Spleen (tissue), 11 donors: ENCODE measurements at regions not wholly inside any gene's neighbourhood (a gene's known extent, or its start where the extent isn't known, plus 50 kb on each side); places are given as distances from the start of the nearest gene placed in this dataset.

Source experiments
- DNase-seq: peaks from one replicate; pipeline ENCODE4 v3.0.0-alpha.2; 2020
- H3K27ac ChIP-seq, 8 donors: fragments of 200-600 bp; sonication (generic) in 7 of 8; 1 replicate in 4 of 8; 2 replicates in 4 of 8; pipeline versions ENCODE4 v1.5.0 to v1.8.0; 2016 to 2021; ENCODE audit warnings: inconsistent platforms in 4 of 8, mild to moderate bottlenecking in 4 of 8, moderate library complexity in 1 of 8
- H3K27me3 ChIP-seq, 7 donors: fragments of 200-600 bp; sonication (generic) in 6 of 7; replicated peaks in 1 of 7; 1 replicate in 4 of 7; 2 replicates in 3 of 7; pipeline versions ENCODE4 v1.5.0 to v1.8.0; 2016 to 2021; ENCODE audit warnings: inconsistent platforms in 3 of 7, mild to moderate bottlenecking in 1 of 7
- H3K36me3 ChIP-seq, 6 donors: fragments of 200-600 bp; sonication (generic) in 5 of 6; 1 replicate in 4 of 6; 2 replicates in 2 of 6; pipeline versions ENCODE4 v1.5.0 to v1.8.0; 2016 to 2021; ENCODE audit warnings: inconsistent platforms in 2 of 6
- H3K4me1 ChIP-seq, 6 donors: fragments of 200-600 bp; sonication (generic) in 5 of 6; 1 replicate in 3 of 6; 2 replicates in 3 of 6; pipeline versions ENCODE4 v1.5.0 to v1.8.0; 2016 to 2021; ENCODE audit warnings: inconsistent platforms in 3 of 6
- H3K4me3 ChIP-seq, 8 donors: fragments of 200-600 bp; sonication (generic) in 7 of 8; 1 replicate in 4 of 8; 2 replicates in 4 of 8; pipeline versions ENCODE4 v1.5.0 to v1.8.0; 2016 to 2021; ENCODE audit warnings: inconsistent platforms in 4 of 8, mild to moderate bottlenecking in 4 of 8, moderate library complexity in 2 of 8
- H3K9me3 ChIP-seq, 8 donors: fragments of 200-600 bp; sonication (generic) in 7 of 8; 1 replicate in 4 of 8; 2 replicates in 4 of 8; pipeline versions ENCODE4 v1.5.0 to v1.8.0; 2016 to 2021; ENCODE audit warnings: inconsistent platforms in 4 of 8
- POLR2A ChIP-seq, 3 donors: fragments of 450-650 bp; IDR thresholded peaks; one replicate each; pipeline ENCODE4 v1.5.1; 2017; ENCODE audit warnings: antibody characterized with exemption in 3 of 3, mild to moderate bottlenecking in 1 of 3
- POLR2AphosphoS5 ChIP-seq, 3 donors: sonication (generic); formaldehyde crosslinking; IDR thresholded peaks; one replicate each; pipeline ENCODE4 v1.5.1; 2017; ENCODE audit warnings: antibody characterized with exemption in 3 of 3
- WGBS, 5 donors: extraction: QIAGEN DNeasy Blood & Tissue Kit in 3 of 5; methylation state at CpG; one replicate each; pipeline versions ENCODE4 v1.1.5 to v1.1.7; 2013 to 2018; 5-methylcytosine and 5-hydroxymethylcytosine counted together
- intact Hi-C: fragments of 100-400 bp; cut with DNase I; formaldehyde crosslinking; loops from one replicate; pipeline ENCODE4 v1.15.0; 2023; ENCODE audit warnings: low total_unique reads
- TF ChIP-seq, protein P1 (sequence below), 11 experiments: fragments of 200-600 bp in 7 of 11; fragments of 450-650 bp in 4 of 11; sonication (generic) in 4 of 11; IDR thresholded peaks in 8 of 11; conservative IDR thresholded peaks in 3 of 11; 1 replicate in 7 of 11; 2 replicates in 4 of 11; pipeline versions ENCODE4 v1.4.0 to v1.8.0; 2016 to 2021; ENCODE audit warnings: antibody characterized with exemption in 11 of 11, inconsistent platforms in 4 of 11, mild to moderate bottlenecking in 1 of 11
- donor health status: healthy with polysubstance abuse.
- donor health status: DM: no; HTN: no; CAD: no; lungs with moderate emphysema.
- donor health status: DM: no; HTN: no; CAD: no.
- donor health status: Bipolar disorder and iron deficiency.
- donor health status: healthy.
- donor health status: DM: no; HTN: no; CAD: no.
- donor health status: DM: yes; HTN: yes; CAD: no.

DNA sequence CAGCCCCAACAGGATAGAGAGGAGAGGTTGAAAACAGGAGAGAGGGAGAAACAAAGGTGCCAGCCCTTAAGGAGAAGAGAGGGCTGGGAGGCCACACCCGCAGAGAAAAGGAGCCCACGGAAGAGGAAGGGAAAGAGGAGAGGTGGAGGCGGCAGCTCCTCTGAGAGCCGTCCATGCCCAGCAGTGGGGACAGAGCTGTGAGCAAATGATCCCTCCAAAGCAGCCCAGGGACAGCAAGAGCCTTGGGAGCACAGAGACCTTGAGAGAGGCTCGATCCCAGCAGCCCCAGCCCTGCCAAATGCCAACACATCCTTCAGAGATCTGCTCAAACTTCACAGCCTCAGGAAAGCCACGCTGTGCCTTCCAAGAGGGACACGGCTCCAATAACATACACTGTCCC, 66.7 kb upstream of the CORO2B start:
- Histone ChIP-seq H3K4me3 (no peak overlapping the region), H3K9me3 (peaks cover 0 to 8% (median 0%) of the 10 kb centered on the region in 8 donors), H3K27ac (peak overlapping the region in 6 of 8 donors; percentile 26 to 54 (median 40)), H3K4me1 (no peaks in the 10 kb centered on the region), H3K36me3 (no peaks in the 10 kb centered on the region), H3K27me3 (no peaks in the 10 kb centered on the region)
- no peak for DNase-seq
- intact Hi-C loops, result no loop called here
- WGBS, 5 donors, result 74 to 82% (median 80%) methylated on average over 4 to 7 of the region's 7 CpGs
- TF ChIP-seq, protein P1, sequence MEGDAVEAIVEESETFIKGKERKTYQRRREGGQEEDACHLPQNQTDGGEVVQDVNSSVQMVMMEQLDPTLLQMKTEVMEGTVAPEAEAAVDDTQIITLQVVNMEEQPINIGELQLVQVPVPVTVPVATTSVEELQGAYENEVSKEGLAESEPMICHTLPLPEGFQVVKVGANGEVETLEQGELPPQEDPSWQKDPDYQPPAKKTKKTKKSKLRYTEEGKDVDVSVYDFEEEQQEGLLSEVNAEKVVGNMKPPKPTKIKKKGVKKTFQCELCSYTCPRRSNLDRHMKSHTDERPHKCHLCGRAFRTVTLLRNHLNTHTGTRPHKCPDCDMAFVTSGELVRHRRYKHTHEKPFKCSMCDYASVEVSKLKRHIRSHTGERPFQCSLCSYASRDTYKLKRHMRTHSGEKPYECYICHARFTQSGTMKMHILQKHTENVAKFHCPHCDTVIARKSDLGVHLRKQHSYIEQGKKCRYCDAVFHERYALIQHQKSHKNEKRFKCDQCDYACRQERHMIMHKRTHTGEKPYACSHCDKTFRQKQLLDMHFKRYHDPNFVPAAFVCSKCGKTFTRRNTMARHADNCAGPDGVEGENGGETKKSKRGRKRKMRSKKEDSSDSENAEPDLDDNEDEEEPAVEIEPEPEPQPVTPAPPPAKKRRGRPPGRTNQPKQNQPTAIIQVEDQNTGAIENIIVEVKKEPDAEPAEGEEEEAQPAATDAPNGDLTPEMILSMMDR (IDR thresholded peaks at IDR 0.05 in 8 of 11, conservative IDR thresholded peaks at IDR 0.05 in 3 of 11), result no peak
- TF ChIP-seq POLR2AphosphoS5 (IDR thresholded peaks at IDR 0.05) (no peak), POLR2A (IDR thresholded peaks at IDR 0.05) (no peak)

DNA sequence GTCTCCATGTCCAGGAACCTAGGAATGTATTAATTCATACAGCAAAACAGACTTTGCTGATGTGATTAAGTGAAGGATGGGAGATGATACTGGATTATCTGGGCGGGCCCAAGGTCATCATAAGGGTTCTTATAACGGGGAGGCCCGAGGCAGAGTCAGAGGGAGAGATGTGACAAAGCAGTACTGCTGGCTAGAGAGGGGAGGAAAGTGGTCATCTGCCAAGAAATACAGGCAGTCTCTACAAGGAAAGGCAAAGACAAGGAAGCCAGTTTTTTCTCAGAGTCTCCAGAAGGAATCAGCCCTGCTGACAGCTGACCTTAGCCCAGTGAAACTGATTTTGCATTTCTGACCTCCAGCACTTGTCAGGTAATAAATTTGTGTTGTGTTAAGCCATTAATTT, 66.2 kb upstream of the CORO2B start:
- no peak for DNase-seq
- intact Hi-C loops, result no loop called here
- no peaks in the 10 kb centered on the region for H3K36me3 ChIP-seq
- no peak overlapping the region for H3K4me3 ChIP-seq
- WGBS, 5 donors, result 56 to 80% (median 69%) methylated on average over 3 of the region's 3 CpGs
- peaks cover 0 to 8% (median 0%) of the 10 kb centered on the region in 8 donors for H3K9me3 ChIP-seq
- H3K27ac ChIP-seq, result peak overlapping the region in 5 of 8 donors; percentile 30 to 54 (median 45)
- H3K4me1 ChIP-seq, result no peaks in the 10 kb centered on the region
- H3K27me3 ChIP-seq, result no peaks in the 10 kb centered on the region
- TF ChIP-seq POLR2AphosphoS5 (IDR thresholded peaks at IDR 0.05), result no peak
- TF ChIP-seq POLR2A (IDR thresholded peaks at IDR 0.05), result no peak
- TF ChIP-seq, protein P1 (IDR thresholded peaks at IDR 0.05 in 8 of 11, conservative IDR thresholded peaks at IDR 0.05 in 3 of 11), result no peak

DNA sequence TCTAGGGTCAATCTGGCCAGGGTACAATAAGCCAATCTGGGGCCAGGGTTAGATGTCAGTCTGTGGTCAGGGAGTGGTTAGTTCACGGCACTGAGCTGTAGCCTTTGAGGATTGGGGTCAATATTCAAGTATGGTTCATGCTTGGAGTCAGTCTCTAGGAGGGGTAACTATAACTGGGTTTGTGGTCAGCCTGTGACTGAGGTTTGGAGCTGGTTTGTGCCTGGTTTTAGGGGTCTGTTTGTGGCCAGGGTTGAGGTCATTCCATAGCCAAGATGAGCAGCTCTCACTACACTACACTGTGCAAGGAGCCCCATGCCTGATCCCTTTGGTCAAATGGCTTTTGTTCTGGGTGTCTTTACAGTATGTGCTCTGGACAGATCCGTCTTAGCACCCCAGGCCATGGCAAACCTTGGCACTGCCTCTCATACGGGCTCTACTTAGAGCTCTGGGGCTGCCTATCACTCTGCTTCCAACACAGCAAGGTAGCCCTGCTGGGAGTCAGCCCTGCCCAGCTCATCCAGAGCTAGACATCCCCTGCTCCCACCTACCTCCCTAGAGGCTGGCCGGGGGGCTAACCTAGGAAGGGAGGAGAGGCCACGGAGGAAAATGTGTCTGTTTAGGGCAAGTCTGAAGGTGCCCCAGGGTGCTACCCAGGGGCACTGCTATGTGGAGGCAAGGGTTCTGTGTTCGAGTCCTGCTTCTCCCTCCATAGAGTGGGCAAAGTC, 63.3 kb upstream of the CORO2B start:
- intact Hi-C loops, result no loop called here
- H3K4me3 ChIP-seq, result no peak overlapping the region
- H3K36me3 ChIP-seq, result no peaks in the 10 kb centered on the region
- H3K27me3 ChIP-seq, result no peaks in the 10 kb centered on the region
- no peak for DNase-seq
- peaks cover 0 to 8% (median 0%) of the 10 kb centered on the region in 8 donors for H3K9me3 ChIP-seq
- WGBS, 5 donors, result 75 to 89% (median 87%) methylated on average over 6 of the region's 6 CpGs
- H3K4me1 ChIP-seq, result no peaks in the 10 kb centered on the region
- no peak overlapping the region for H3K27ac ChIP-seq
- TF ChIP-seq POLR2AphosphoS5 (IDR thresholded peaks at IDR 0.05) (no peak), POLR2A (IDR thresholded peaks at IDR 0.05) (no peak)
- TF ChIP-seq, protein P1 (IDR thresholded peaks at IDR 0.05 in 8 of 11, conservative IDR thresholded peaks at IDR 0.05 in 3 of 11), result no peak

DNA sequence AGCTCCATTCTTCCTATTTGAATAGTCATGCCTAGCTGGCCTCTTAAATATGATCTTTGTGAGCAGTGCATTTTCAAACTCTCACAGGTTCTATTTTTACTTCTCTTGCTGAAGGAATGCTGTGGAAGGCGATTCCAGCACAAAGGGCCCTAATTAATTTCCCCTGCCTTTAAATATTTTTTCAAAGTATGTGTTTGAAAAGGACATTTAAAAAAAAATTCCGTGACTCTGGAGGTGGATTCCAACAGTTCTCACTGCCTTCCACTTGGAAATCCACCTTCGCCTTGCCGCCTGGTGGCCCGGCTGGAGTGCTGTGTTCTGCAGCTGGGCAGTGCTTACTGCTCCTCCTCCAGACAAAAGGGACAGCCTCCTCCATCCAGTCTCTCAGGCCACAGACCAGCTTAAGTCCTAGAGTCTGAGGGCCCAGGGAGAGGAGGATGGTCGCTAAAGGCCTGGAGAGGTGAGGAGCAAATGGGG, 61.5 kb upstream of the CORO2B start:
- 75 to 87% (median 76%) methylated on average over 6 of the region's 6 CpGs for WGBS, 5 donors
- Histone ChIP-seq H3K27me3 (no peaks in the 10 kb centered on the region), H3K4me3 (no peak overlapping the region), H3K9me3 (peaks cover 0 to 8% (median 0%) of the 10 kb centered on the region in 8 donors), H3K27ac (peak overlapping the region in 3 of 8 donors; percentile 4 to 29 (median 12)), H3K4me1 (no peaks in the 10 kb centered on the region), H3K36me3 (no peaks in the 10 kb centered on the region)
- TF ChIP-seq, protein P1 (IDR thresholded peaks at IDR 0.05 in 8 of 11, conservative IDR thresholded peaks at IDR 0.05 in 3 of 11), result no peak
- no peak for TF ChIP-seq POLR2AphosphoS5 (IDR thresholded peaks at IDR 0.05)
- no peak for TF ChIP-seq POLR2A (IDR thresholded peaks at IDR 0.05)
- intact Hi-C loops, result no loop called here
- DNase-seq, result no peak
